ENCODE measurements at regions not wholly inside any gene's neighbourhood (a gene's known extent, or its start where the extent isn't known, plus 50 kb on each side); places are given as distances from the start of the nearest gene placed in this dataset.

- TF ChIP-seq POLR2A (IDR thresholded peaks at IDR 0.05) (no peak), CTCF (IDR thresholded peaks at IDR 0.05) (no peak)
These were observed 97.5 kb downstream of the TMX1 start for GRCh38 chr14:51337520-51337919.

Data from heart left ventricle (tissue), 13 donors.